ENCODE measurements at regions not wholly inside any gene's neighbourhood (a gene's known extent, or its start where the extent isn't known, plus 50 kb on each side); places are given as distances from the start of the nearest gene placed in this dataset.

GRCh38 chr19:28882818-28883217 is 330.1 kb downstream of the UQCRFS1 start:
- no peak for DNase-seq (ENCODE audit: low read depth)

GRCh38 chr19:28881616-28882015 is 331.3 kb downstream of the UQCRFS1 start:
- DNase-seq (ENCODE audit: low read depth): no peak

GRCh38 chr19:28880735-28881401 is 332.1 kb downstream of the UQCRFS1 start:
- DNase-seq (ENCODE audit: low read depth): no peak

GRCh38 chr19:28878862-28879566 is 333.9 kb downstream of the UQCRFS1 start:
- peak; percentile 26 for DNase-seq (ENCODE audit: low read depth)

GRCh38 chr19:28876609-28877123 is 336.3 kb downstream of the UQCRFS1 start:
- no peak for DNase-seq (ENCODE audit: low read depth)

GRCh38 chr19:28874742-28875141 is 338.2 kb downstream of the UQCRFS1 start:
- DNase-seq (ENCODE audit: low read depth): no peak

GRCh38 chr19:28873301-28873700 is 339.6 kb downstream of the UQCRFS1 start:
- DNase-seq (ENCODE audit: low read depth): no peak

GRCh38 chr19:28871099-28871725 is 341.7 kb downstream of the UQCRFS1 start:
- DNase-seq (ENCODE audit: low read depth): no peak

- no peak for DNase-seq (ENCODE audit: low read depth)
These were observed 343.5 kb downstream of the UQCRFS1 start for GRCh38 chr19:28869459-28869858.

- no peak for DNase-seq (ENCODE audit: low read depth)
These were observed 344.1 kb downstream of the UQCRFS1 start for GRCh38 chr19:28868836-28869235.

- DNase-seq (ENCODE audit: low read depth): no peak
These were observed 345.0 kb downstream of the UQCRFS1 start for GRCh38 chr19:28867978-28868377.

- no peak for DNase-seq (ENCODE audit: low read depth)
These were observed 348.3 kb downstream of the UQCRFS1 start for GRCh38 chr19:28864577-28865042.

GRCh38 chr19:28864024-28864503 is 348.9 kb downstream of the UQCRFS1 start:
- no peak for DNase-seq (ENCODE audit: low read depth)

- no peak for DNase-seq (ENCODE audit: low read depth)
These were observed 350.7 kb downstream of the UQCRFS1 start for GRCh38 chr19:28862238-28862637.

- no peak for DNase-seq (ENCODE audit: low read depth)
These were observed 353.1 kb downstream of the UQCRFS1 start for GRCh38 chr19:28859811-28860210.

GRCh38 chr19:28858933-28859332 is 354.0 kb downstream of the UQCRFS1 start:
- DNase-seq (ENCODE audit: low read depth): no peak

GRCh38 chr19:28857967-28858366 is 355.0 kb downstream of the UQCRFS1 start:
- DNase-seq (ENCODE audit: low read depth): no peak

- DNase-seq (ENCODE audit: low read depth): no peak
These were observed 357.7 kb downstream of the UQCRFS1 start for GRCh38 chr19:28855216-28855615.

- no peak for DNase-seq (ENCODE audit: low read depth)
These were observed 365.5 kb downstream of the UQCRFS1 start for GRCh38 chr19:28847468-28847867.

- no peak for DNase-seq (ENCODE audit: low read depth)
These were observed 366.7 kb downstream of the UQCRFS1 start for GRCh38 chr19:28846094-28846812.

GRCh38 chr19:28843761-28844492 is 369.0 kb downstream of the UQCRFS1 start:
- DNase-seq (ENCODE audit: low read depth): no peak
